Superior temporal gyrus (tissue), 1 donor: ENCODE measurements at regions not wholly inside any gene's neighbourhood (a gene's known extent, or its start where the extent isn't known, plus 50 kb on each side); places are given as distances from the start of the nearest gene placed in this dataset.
"Not testable (repeated sequence)": the region's sequence is repeated elsewhere in the genome, so short reads cannot be mapped to it uniquely, and the experiment has no call there.

ENCODE experiments used
- DNase-seq: peaks from one replicate; pipeline ENCODE4 v3.0.0-alpha.2; 2016; ENCODE audit errors: extremely low spot score

DNA sequence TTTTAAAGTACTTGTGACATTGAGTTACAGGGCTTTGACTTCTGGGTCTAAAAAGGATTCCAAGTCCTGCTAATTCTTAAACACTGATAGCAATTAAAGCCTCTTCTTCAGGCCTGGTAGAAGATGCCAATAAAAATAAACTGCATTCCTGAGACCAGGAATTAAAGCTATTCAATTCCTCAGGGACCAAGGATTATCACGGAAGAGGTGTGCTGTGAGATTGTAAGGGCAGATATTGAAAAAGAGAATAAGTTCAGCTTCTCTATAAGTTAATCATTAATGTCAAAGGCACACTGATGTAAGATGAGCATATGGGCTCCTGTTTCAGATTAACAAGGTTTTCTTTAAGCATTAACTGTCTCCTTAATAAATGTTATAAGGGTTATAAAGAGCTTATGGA is 611.3 kb downstream of the SI start:
- DNase-seq: no peak

DNA sequence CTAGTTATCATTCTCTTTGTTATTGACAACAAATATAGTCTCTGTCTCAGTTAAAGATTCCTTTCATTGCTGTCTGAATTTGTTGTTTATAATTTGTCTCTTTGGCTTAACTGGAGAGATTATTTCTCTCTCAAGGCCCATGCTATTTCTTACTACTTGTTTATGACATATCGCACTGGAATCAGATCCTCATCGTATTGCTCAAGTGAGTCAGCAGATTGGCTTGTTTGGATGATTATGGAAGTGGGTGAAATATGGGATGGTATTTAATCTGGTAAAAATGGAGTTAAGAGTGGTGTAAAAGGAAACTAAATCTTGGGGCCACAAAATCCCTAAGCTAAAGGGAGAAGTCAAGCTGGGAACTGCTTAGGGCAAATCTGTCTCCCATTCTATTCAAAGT is 613.1 kb downstream of the SI start:
- DNase-seq: no peak

DNA sequence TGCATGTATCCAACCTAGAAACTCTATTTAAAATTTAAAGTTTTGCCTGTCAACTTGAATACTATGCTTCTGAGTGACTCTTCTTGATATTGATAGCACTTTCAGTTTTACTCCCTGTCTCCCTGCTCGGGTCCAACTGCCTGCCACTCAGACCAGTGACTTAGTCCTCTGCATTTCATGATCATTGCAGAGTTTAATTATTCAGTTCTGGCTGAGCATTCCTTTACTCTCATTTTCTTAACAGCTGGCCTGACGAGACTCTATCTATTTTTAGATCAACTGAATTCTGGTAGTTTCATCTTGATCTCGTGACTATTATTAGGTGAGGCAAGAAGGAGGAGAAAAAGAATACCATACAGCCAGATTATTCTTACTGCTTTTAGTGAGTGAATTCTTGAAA is 617.4 kb downstream of the SI start:
- no peak for DNase-seq

DNA sequence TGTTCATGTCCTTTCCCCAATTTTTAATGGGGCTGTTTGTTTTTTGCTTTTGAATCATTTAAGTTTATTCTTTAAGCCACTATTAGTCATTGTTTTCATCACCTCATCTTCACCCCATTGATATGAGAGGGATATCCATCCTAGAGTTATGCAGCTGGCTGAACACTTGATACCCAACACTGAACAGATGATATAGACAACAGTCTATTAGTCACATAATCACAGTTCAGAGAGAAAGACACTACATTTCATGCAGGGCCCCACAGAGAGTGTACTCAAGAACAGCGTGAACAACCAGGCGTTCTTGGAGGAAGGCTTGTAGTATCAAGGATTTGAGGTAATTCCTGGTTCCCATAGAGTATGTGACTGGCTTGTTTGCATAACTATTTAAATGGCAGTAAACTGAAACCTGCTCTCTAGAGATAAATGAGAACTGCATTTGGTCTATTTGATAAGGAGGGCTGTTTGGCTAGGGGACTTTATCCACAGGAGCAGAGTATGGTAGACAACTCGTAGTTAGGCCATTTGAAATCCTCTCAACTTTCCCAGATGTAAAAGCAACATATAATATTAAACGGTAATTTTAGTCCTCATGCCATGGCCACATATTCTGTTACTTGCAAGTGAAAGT is 618.7 kb downstream of the SI start:
- DNase-seq: no peak

DNA sequence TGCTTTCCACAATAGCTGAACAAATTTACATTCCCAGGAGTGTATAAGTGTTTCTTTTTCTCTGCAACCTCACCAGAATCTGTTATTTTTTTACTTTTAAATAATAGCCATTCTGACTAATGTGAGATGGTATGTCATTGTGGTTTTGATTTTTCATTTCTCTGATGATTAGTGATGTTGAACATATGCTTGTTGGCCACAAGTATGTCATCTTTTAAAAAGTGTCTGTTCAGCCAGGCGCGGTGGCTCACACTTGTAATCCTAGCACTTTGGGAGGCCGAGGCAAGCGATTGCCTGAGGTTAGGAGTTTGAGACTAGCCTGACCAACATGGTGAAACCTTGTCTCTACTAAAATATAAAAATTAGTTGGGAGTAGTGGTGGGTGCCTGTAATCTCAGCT is 619.3 kb downstream of the SI start:
- DNase-seq: no peak

DNA sequence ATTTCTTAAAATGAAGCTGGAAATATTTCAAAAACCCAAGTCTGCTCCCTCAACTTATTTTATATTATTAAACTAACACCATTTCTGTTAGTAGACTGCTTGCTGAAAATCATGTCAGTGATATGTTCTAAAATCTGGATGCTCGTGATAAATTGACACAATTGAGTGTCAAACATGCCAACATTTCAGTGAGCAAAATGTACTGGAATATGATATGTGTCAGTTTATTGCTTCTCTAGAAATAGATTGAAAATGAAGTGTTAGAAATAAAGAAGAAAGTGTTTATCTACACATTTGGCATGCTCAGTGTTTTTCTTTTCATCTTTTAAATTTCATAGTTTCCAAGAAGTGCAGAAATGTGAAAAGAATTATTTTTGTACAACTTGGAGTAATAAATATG is 624.6 kb downstream of the SI start:
- DNase-seq: no peak

DNA sequence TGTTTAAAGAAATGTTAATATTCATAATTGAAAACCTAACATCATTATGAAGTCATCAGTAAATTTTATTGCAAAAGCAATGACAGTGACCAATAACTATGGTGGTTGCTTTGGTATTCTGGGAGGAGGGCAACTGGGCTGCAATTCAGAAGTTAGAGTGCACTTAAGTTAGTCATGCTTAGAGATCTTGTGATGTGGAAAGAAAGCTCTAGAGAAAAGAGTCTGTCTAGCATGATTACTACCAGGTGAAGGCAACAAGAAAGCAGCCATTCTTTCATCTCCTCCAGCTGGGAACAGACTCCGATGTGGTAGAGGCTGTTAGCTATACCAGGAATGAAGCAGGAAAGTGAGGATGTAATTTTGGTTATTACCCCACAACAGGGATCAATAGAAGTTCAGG is 625.6 kb downstream of the SI start:
- no peak for DNase-seq

DNA sequence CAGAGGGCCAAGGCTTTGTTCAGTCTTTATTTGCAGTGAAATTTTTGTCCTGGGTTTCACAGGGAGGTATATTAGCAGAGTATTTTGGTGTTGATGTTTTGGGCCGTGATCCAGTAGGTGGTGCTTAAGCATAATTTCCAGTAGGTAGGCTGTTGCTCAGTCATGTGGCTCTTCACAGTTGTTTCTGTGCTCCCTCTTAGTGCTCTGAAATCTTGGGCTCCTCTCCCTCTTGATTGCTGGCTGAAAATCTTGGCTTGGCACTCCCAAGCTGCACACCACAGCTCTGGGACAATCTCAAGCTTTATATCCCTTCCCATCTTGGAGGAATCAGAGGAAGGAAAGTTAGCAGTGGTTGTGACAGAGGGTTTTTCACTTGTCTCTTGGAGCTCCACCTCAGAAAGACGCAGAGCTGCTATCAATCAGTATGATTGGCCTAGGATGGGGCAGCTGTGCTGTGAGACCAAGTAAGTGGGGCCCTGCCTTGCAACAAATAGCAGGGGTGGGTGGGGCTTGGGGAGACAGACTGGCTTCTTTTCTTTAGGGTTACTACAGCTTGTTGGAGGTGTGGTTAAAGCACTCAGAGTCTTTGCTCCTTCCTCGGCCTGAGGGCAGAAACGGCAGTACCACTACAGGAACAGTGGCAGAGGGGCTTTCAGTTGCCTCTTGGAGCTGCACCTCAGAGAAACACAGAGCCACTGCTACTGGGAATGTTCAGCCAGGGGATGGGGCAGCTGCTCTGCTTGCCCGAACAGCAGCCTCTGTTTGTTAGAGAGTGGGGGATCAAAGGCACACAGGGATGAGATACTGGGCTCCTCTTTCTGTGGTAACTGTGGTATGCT is 627.0 kb downstream of the SI start:
- no peak for DNase-seq

DNA sequence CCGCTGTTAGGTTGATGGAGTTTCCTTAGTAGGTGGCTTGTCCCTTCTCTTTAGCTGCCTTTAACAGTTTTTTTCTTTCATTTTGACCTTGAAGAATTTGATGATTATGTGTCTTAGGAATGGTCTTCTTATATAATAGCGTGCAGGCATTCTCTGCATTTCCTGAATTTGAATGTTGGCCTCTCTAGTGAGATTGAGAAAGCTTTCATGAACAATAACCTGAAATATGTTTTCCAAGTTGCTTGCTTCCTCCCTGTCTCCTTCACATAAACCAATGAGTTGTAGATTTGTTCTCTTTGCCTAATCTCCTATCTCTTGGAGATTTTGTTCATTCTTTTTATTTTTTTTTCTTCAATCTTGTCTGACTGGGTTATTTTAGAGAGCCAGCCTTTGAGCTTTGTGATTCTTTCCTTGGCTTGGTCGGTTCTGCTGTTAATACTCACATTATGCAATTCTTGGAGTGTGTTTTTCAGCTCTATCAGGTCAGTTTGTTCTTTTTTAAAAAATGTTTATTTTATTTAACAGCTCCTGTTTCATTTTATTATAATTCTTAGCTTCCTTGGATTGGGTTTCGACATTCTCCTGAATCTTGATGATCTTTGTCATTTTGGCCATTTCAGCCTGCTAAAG is 627.9 kb downstream of the SI start:
- no peak for DNase-seq

DNA sequence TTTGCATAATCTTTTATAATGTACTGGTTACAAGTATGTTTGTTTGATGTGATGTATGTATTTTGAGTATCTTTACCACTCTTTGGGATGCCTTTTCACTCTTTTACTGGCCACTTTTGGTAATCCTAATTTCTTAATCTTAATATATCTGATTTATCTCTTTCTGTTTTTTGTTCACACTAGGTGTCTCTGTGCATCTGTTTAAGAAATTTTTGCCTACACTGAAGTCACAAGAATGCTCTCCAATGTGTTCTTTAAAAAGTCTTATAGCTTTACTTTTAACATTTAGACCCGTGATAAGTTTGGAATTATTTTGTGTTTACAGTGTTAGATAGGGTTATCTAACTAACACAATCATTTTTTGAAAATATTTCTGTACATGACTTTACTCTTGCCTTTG is 659.1 kb downstream of the SI start:
- no peak for DNase-seq

DNA sequence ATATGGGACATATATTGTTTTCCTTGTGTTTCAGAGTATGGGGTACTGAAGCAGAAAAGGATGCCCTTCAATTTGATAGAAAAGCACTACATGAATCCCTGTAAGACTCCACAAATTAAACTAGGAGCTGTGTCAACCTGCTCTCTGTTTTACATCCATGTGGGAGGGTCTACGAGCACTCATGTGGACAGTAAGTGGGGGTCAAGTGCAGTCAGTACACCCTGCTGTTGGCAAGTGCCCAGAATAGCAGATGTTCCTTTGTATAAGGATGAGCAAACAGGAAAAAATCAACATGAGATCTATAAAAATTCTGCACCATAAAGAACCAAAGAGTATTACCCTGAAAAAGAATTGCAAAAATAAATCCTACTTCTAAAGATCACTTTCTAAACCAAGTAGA is 659.9 kb downstream of the SI start:
- no peak for DNase-seq

DNA sequence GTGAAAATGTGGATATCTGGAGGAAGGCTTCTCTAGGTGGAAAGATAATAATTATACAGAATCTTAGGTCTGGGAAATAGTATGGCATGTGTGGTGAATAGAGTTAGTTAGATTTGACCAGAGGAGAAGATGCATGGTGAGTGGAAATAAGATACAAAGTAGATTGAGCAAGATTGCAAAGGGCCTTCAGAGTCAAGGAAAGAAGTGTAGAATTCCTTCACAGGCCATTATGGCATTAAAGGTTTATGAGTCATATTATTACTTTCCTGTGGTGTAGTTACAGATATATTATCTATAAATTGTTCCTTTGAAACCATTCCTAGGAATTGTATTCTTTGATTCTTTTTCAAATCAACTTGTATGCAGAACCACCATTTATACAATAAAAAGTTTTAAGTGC is 660.3 kb downstream of the SI start:
- no peak for DNase-seq

DNA sequence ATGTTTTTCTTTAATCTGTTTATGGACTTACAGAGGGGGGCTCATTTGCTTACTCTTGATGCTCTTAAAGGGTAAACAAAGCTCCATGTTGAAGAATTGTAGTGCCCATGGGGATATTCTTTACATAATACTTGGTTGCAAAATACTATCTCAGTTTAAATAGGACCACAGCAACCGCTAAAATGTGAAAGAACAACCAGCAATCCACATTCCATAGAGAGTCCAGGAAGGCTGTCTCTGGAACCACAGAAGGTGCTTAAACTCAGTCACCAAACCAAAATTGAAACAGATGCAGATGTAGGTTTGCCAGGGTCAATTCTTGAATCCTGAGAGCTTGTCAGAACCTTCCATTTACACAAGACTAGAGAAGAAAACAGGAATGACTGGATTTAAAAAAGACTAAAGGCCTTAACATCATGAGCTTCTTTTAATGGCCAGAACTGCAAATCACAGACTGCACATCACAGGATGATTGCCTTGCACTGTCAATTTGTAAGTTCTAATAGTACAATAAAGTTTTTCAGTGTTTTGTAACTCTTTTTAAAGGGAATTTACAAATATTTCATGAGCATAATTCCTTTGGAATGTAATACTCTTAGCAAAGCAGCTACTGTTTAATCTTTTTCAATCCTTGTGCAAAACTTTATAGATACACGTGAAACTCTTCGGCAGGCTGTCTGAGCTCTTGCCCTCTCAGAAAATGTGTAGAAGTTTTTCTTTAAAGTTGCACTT is 661.6 kb downstream of the SI start:
- no peak for DNase-seq

DNA sequence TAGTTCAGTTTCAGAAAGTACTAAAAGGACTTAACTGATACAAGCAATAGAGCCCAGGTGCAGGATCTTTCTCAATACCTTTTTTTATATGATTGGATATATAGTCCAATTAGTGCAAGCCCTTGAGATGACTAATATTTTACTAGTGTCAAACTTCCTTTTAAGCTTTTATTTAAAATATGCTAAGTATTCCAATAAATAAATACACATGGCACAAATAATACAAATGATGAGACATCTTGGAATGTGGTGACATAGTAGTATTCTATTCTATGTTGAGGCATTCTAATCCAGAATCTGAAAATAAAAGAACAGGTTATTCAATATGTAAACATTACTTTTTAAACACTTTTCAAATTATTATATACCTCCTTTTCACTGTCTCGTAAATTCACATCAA is 670.0 kb downstream of the SI start:
- DNase-seq: no peak

DNA sequence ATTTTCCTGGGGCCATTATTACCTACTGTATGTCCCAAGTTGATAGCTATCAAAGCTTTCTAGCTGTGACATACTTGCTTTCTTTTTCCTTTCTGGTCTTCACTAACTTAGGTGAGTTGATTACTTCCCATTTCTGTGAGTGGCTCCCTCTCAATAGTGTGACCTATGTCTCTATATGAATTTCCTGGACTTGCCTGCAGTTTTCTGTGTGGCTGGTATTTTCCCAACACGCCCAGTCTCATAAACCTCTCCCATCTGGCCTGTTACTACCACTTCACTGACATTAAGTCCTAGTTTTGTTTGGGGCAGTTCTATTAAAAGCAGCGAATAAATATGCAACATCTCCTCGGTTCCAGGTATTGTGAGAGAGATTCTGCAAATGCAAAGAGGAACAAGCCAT is 671.2 kb downstream of the SI start:
- DNase-seq: no peak

DNA sequence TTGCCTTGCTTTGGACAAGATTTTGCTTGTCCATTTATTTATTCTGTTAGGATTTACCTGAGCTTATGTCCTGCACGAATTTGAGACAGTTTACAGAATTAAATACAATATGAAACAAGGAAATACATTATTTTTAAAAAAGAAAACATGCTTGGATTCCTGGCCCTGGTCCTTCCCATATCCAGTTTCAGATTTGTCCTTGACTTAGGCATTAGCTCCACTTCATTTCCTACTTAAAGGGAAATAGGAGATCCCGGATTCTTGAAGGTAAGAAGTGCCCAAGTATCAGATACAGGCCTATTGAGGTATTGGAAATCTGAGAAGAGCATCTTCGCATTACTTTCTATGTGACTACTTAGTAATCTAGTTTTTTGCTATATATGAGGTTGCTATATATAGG is 672.0 kb downstream of the SI start:
- DNase-seq: no peak

DNA sequence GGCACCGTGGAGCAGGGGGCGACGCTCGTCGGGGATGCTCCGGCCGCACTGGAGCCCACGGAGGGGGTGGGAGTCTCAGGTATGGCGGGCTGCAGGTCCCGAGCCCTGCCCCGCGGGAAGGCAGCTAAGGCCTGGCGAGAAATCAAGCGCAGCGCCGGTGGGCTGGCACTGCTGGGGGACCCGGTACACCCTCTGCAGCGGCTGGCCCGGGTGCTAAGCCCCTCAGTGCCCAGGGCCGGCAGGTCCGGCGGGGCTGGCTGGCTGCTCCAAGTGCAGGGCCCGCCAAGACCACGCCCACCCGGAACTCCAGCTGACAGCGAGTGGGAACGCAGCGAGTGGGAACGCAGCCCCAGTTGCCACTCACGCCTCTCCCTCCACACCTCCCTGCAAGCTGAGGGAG is 676.4 kb downstream of the SI start:
- no peak for DNase-seq

DNA sequence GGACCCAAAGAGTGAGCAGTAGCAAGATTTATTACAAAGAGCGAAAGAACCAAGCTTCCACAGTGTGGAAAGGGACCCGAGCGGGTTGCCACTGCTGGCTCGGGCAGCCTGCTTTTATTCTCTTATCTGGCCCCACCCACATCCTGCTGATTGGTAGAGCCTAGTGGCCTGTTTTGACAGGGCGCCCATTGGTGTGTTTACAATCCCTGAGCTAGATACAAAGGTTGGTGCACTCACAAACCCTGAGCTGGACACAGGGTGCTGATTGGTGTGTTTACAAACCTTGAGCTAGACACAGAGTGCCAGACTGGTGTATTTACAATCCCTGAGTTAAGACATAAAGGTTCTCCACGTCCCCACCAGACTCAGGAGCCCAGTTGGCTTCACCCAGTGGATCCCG is 676.9 kb downstream of the SI start:
- not testable (repeated sequence) for DNase-seq

DNA sequence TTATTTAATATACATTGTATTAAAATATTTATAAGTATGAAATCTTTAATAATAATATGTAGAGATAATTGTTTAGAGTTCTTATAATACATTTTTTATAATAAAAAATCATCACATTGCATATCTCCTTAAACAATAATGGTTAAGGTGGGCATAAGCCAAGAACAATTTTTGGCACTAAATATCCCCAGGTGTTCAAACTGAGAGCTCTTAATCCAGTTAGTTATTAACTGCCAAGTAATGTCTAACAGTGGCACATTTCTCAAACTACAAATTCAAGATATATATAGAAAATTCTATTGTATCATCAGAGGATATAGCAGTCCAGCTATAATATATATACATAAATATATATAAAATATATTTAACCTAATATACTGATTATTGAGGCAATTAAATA is 680.8 kb downstream of the SI start:
- no peak for DNase-seq

DNA sequence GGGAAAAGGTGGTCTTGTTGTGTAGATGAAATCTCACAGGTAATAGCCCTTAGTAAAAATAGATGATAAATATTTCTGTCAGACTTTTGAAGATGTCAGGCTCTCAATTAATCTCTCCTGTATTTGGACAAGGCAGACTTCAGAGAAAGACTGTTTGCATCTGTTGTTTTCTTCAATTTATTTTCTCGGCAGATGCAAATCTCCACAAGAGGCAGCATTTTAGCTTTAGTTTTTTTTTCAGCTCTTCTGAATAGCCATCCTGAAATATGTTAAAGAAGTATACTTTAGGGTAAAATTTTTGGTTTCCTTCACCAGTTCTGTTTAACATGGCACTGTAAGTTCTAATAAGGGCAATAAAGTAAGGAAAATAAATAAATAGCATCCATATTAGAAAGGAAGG is 685.1 kb downstream of the SI start:
- DNase-seq: no peak

DNA sequence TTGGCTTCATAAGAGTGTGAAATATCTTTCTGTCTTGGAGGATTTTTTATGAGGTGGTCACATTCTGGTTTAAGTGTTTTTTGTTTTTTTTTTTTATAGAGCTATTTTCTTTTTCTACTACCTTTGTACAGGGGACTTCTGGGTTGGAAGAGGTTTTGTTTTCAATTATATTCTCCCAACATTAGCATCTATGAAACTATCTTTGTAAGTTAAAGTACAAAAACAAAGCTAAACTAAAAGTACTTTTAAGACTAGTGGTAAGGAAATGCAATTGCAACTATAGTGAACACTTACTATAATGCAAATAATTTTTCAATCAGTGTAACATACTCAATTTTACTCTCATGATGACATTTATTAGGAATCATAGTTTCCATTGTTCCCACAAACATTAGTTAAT is 688.2 kb downstream of the SI start:
- no peak for DNase-seq

DNA sequence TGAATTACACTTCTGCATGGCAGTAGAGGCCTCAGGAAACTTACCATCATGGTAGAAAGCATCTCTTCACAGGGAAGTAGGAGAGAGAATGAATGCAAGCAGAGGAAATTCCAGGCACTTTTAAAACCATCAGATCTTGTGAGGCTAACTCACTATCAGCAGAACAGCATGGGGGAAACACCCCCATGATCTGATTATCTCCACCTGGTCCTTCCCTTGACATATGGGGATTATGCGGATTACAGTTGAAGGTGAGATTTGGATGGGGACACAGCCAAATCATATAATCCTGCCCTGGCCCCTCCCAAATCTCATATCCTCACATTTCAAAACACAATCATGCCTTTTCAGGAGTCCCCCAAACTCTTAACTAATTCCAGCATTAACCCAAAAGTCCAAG is 691.1 kb downstream of the SI start:
- no peak for DNase-seq

DNA sequence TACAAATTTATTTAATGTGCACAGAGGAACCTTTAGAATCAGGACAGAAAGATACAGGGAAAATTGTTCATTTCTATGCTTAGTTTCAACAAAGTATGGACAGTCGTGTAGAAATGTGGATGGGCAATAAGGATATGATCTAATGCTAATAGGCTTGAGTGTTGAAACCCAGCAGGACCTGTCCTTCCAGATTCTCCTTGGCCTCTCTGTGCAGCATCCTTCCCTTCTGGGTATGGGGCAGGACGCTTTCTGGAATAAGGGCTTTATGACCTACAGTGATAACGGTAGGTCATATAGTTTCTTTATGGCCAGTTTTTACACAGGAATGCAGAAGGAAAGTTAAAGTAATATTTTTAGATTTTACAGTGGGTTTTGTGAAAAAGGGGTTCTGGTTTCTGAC is 698.1 kb downstream of the SI start:
- no peak for DNase-seq
